ENCODE measurements at regions not wholly inside any gene's neighbourhood (a gene's known extent, or its start where the extent isn't known, plus 50 kb on each side); places are given as distances from the start of the nearest gene placed in this dataset.

GRCh38 chr10:43906490-43906889, 257.8 kb upstream of the ZNF32 start:
- Histone ChIP-seq H3K36me3 (replicated peaks in 1 of 2; ENCODE audit: control insufficient read depth in 1 of 2, insufficient read depth in 2 of 2, low read length in 2 of 2) (no peaks in the 10 kb centered on the region), H3K4me3 (replicated peaks in 1 of 3; ENCODE audit: low read depth in 2 of 3, low read length in 3 of 3) (no peak overlapping the region), H3K79me2 (ENCODE audit: insufficient read depth, low read length) (no peaks in the 10 kb centered on the region), H3K4me2 (replicated peaks; ENCODE audit: extremely low read depth, low read length, poor library complexity, severe bottlenecking) (no peak overlapping the region), H4K20me1 (ENCODE audit: insufficient read depth, low read length) (no peaks in the 10 kb centered on the region), H3K9ac (ENCODE audit: insufficient read depth, low read length, poor library complexity, severe bottlenecking) (no peak overlapping the region), H3K27me3 (ENCODE audit: control insufficient read depth in 2 of 2, insufficient read depth in 2 of 2, low read length in 2 of 2) (peaks cover 4 to 8% of the 10 kb centered on the region in 2 donors), H3K9me3 (replicated peaks in 1 of 2; ENCODE audit: control insufficient read depth in 1 of 2, insufficient read depth in 1 of 2, low read length in 2 of 2) (no peaks in the 10 kb centered on the region), H3K27ac (ENCODE audit: low read depth in 1 of 2, low read length in 2 of 2) (no peak overlapping the region), H3K4me1 (ENCODE audit: control insufficient read depth in 1 of 2, insufficient read depth in 2 of 2, low read length in 2 of 2) (no peaks in the 10 kb centered on the region), H2AFZ (ENCODE audit: insufficient read depth, low read depth, low read length, poor library complexity, severe bottlenecking) (no peak overlapping the region)
- Mint-ChIP-seq H3K4me1 (no peaks in the 10 kb centered on the region), H3K4me3 (no peak overlapping the region), H3K36me3 (no peaks in the 10 kb centered on the region), H3K27ac (no peak overlapping the region), H3K9me3 (peaks cover 0 to 1% (median 0%) of the 10 kb centered on the region in 7 donors), H3K27me3 (ENCODE audit: low read depth in 3 of 3) (peaks cover 17 to 38% (median 23%) of the 10 kb centered on the region in 3 donors)
- intact Hi-C loops (cut with micrococcal nuclease), result no loop called here
- WGBS (ENCODE audit: insufficient coverage), result 84% methylated on average over 6 of the region's 8 CpGs
- no peak for TF ChIP-seq CTCF (IDR thresholded peaks at IDR 0.05)
- no peak for DNase-seq

- Histone ChIP-seq H3K4me2 (replicated peaks; ENCODE audit: extremely low read depth, low read length, poor library complexity, severe bottlenecking) (no peak overlapping the region), H4K20me1 (ENCODE audit: insufficient read depth, low read length) (no peaks in the 10 kb centered on the region), H3K36me3 (replicated peaks in 1 of 2; ENCODE audit: control insufficient read depth in 1 of 2, insufficient read depth in 2 of 2, low read length in 2 of 2) (no peaks in the 10 kb centered on the region), H3K9ac (ENCODE audit: insufficient read depth, low read length, poor library complexity, severe bottlenecking) (no peak overlapping the region), H3K27me3 (ENCODE audit: control insufficient read depth in 2 of 2, insufficient read depth in 2 of 2, low read length in 2 of 2) (peaks cover 4 to 8% of the 10 kb centered on the region in 2 donors), H3K9me3 (replicated peaks in 1 of 2; ENCODE audit: control insufficient read depth in 1 of 2, insufficient read depth in 1 of 2, low read length in 2 of 2) (no peaks in the 10 kb centered on the region), H3K79me2 (ENCODE audit: insufficient read depth, low read length) (no peaks in the 10 kb centered on the region), H2AFZ (ENCODE audit: insufficient read depth, low read depth, low read length, poor library complexity, severe bottlenecking) (no peak overlapping the region), H3K4me1 (ENCODE audit: control insufficient read depth in 1 of 2, insufficient read depth in 2 of 2, low read length in 2 of 2) (no peaks in the 10 kb centered on the region), H3K4me3 (replicated peaks in 1 of 3; ENCODE audit: low read depth in 2 of 3, low read length in 3 of 3) (no peak overlapping the region), H3K27ac (ENCODE audit: low read depth in 1 of 2, low read length in 2 of 2) (no peak overlapping the region)
- no peaks in the 10 kb centered on the region for H3K36me3 Mint-ChIP-seq
- no peak for TF ChIP-seq CTCF (IDR thresholded peaks at IDR 0.05)
- DNase-seq, result no peak
- no peak overlapping the region for H3K4me3 Mint-ChIP-seq
- H3K9me3 Mint-ChIP-seq, result peaks cover 0 to 1% (median 0%) of the 10 kb centered on the region in 7 donors
- H3K27ac Mint-ChIP-seq, result no peak overlapping the region
- intact Hi-C loops (cut with micrococcal nuclease), result no loop called here
- peaks cover 17 to 38% (median 23%) of the 10 kb centered on the region in 3 donors for H3K27me3 Mint-ChIP-seq (ENCODE audit: low read depth in 3 of 3)
- H3K4me1 Mint-ChIP-seq, result no peaks in the 10 kb centered on the region
- 40% methylated on average over 2 of the region's 10 CpGs for WGBS (ENCODE audit: insufficient coverage)
Measured at GRCh38 chr10:43905512-43906236, 257.0 kb upstream of the ZNF32 start.
